SK-N-SH (cell line): ENCODE measurements at regions not wholly inside any gene's neighbourhood (a gene's known extent, or its start where the extent isn't known, plus 50 kb on each side); places are given as distances from the start of the nearest gene placed in this dataset.

ENCODE experiments used
- CTCF ChIA-PET: fragments of 300-600, 350-600 bp; formaldehyde crosslinking; extraction: SDS; loops from one replicate; lab custom pipeline; 2021; lab: Yijun Ruan, JAX
- POLR2A ChIA-PET: fragments of 350-600 bp; sonication (Branson Sonifier 250); formaldehyde crosslinking; extraction: SDS; loops from one replicate; lab custom pipeline; 2020; ENCODE audit warnings: antibody characterized with exemption, inconsistent platforms; lab: Yijun Ruan, JAX
- DNase-seq: peaks from one replicate; pipeline ENCODE4 v3.0.0; 2012
- H2AFZ ChIP-seq: fragments of 200-600 bp; sonication (generic); 2 replicates; pipeline ENCODE4 v1.8.1; 2016; ENCODE audit warnings: antibody characterized with exemption, mild to moderate bottlenecking, low read depth
- H3F3A ChIP-seq: fragments of 200-600 bp; sonication (generic); replicated peaks from 2 replicates; pipeline ENCODE3; 2016; ENCODE audit warnings: antibody characterized with exemption, mild to moderate bottlenecking; ENCODE audit not compliant: insufficient read depth
- H3K27ac ChIP-seq, 2 experiments: fragments of 200-500 bp in 1 of 2; fragments of 200-600 bp in 1 of 2; sonication (Bioruptor generic) in 1 of 2; sonication (generic), shearing (Covaris generic) in 1 of 2; 2 replicates each; pipeline versions ENCODE4 v1.5.1 to v1.6.1; 2014 to 2016; ENCODE audit warnings: low read depth in 2 of 2, inconsistent platforms in 1 of 2, low read length in 1 of 2, mild to moderate bottlenecking in 1 of 2, mixed read lengths in 1 of 2
- H3K27me3 ChIP-seq: fragments of 200-600 bp; sonication (generic), shearing (Covaris generic); 2 replicates; pipeline ENCODE4 v1.6.1; 2016; ENCODE audit warnings: mixed run types; ENCODE audit not compliant: insufficient read depth
- H3K36me3 ChIP-seq, 2 experiments: fragments of 200-500 bp in 1 of 2; fragments of 200-600 bp in 1 of 2; sonication (Bioruptor generic) in 1 of 2; sonication (generic) in 1 of 2; replicated peaks in 1 of 2; 2 replicates each; pipeline versions ENCODE3 to v1.5.1; 2014 to 2016; ENCODE audit warnings: low read length in 1 of 2, mild to moderate bottlenecking in 1 of 2; ENCODE audit not compliant: insufficient read depth in 2 of 2, control insufficient read depth in 1 of 2
- H3K4me1 ChIP-seq, 2 experiments: fragments of 200-500 bp in 1 of 2; fragments of 200-600 bp in 1 of 2; sonication (Bioruptor generic) in 1 of 2; sonication (generic), shearing (Covaris generic) in 1 of 2; 2 replicates each; pipeline versions ENCODE4 v1.5.1 to v1.6.1; 2014 to 2016; ENCODE audit warnings: low read depth in 1 of 2, low read length in 1 of 2, mixed run types in 1 of 2; ENCODE audit not compliant: insufficient read depth in 2 of 2, control insufficient read depth in 1 of 2
- H3K4me2 ChIP-seq: fragments of 200-600 bp; sonication (generic), shearing (Covaris generic); 2 replicates; pipeline ENCODE4 v1.6.1; 2017; ENCODE audit warnings: mixed run types
- H3K4me3 ChIP-seq, 2 experiments: fragments of 200-500 bp in 1 of 2; fragments of 200-600 bp in 1 of 2; sonication (Bioruptor generic) in 1 of 2; sonication (generic), shearing (Covaris generic) in 1 of 2; 2 replicates each; pipeline versions ENCODE4 v1.5.1 to v1.8.1; 2014 to 2016; ENCODE audit warnings: low read depth in 2 of 2, inconsistent platforms in 1 of 2, low read length in 1 of 2, mild to moderate bottlenecking in 1 of 2, mixed read lengths in 1 of 2, moderate library complexity in 1 of 2
- H3K79me2 ChIP-seq: fragments of 200-600 bp; sonication (generic); 2 replicates; pipeline ENCODE4 v1.8.1; 2017; ENCODE audit warnings: mild to moderate bottlenecking; ENCODE audit not compliant: insufficient read depth
- H3K9ac ChIP-seq: fragments of 200-600 bp; sonication (generic); 2 replicates; pipeline ENCODE4 v1.6.1; 2017; ENCODE audit warnings: mixed run types
- H3K9me2 ChIP-seq: fragments of 200-600 bp; sonication (generic); 2 replicates; pipeline ENCODE4 v1.6.1; 2017; ENCODE audit warnings: mixed run types
- H3K9me3 ChIP-seq: fragments of 200-600 bp; sonication (generic); 2 replicates; pipeline ENCODE4 v1.6.1; 2017; ENCODE audit warnings: mixed run types, mild to moderate bottlenecking, moderate library complexity
- H4K20me1 ChIP-seq: fragments of 200-600 bp; sonication (generic); 2 replicates; pipeline ENCODE4 v1.6.1; 2017; ENCODE audit warnings: mild to moderate bottlenecking, mixed run types; ENCODE audit not compliant: insufficient read depth
- CHD2 ChIP-seq: fragments of 150-350 bp; IDR thresholded peaks from 2 replicates; pipeline ENCODE4 v1.6.1; 2018; ENCODE audit warnings: low read length; ENCODE audit not compliant: partially characterized antibody
- EZH2phosphoT487 ChIP-seq: fragments of 200-600 bp; sonication (generic); IDR thresholded peaks from 2 replicates; pipeline ENCODE4 v1.6.1; 2017; ENCODE audit warnings: low read depth, mixed run types, mild to moderate bottlenecking, antibody characterized with exemption, moderate library complexity, borderline replicate concordance
- FOSL2 ChIP-seq: IDR thresholded peaks from 2 replicates; pipeline ENCODE4 v1.4.0; 2012; ENCODE audit warnings: low read depth, mild to moderate bottlenecking, moderate library complexity, borderline replicate concordance
- GABPA ChIP-seq: IDR thresholded peaks from 2 replicates; pipeline ENCODE4 v1.4.0; 2012; ENCODE audit warnings: low read depth, mild to moderate bottlenecking
- GATA2 ChIP-seq: sonication (generic); formaldehyde crosslinking; IDR thresholded peaks from 2 replicates; pipeline ENCODE4 v1.5.0; 2020; ENCODE audit warnings: mild to moderate bottlenecking, missing genetic modification reagents
- JUND ChIP-seq: IDR thresholded peaks from 2 replicates; pipeline ENCODE4 v1.4.0; 2012
- MAX ChIP-seq: IDR thresholded peaks from 2 replicates; pipeline ENCODE4 v1.4.0; 2012; ENCODE audit warnings: low read depth
- MXI1 ChIP-seq: IDR thresholded peaks from 2 replicates; pipeline ENCODE4 v1.6.1; 2012; ENCODE audit warnings: mild to moderate bottlenecking, low read depth, low read length, improper control_type of control experiment
- NFIC ChIP-seq: IDR thresholded peaks from 2 replicates; pipeline ENCODE4 v1.4.0; 2012; ENCODE audit warnings: borderline replicate concordance
- NRF1 ChIP-seq: IDR thresholded peaks from 2 replicates; pipeline ENCODE4 v1.6.1; 2012; ENCODE audit warnings: low read depth, mild to moderate bottlenecking, low read length
- PBX3 ChIP-seq: IDR thresholded peaks from 2 replicates; pipeline ENCODE4; 2012
- POLR2AphosphoS5 ChIP-seq: IDR thresholded peaks from 2 replicates; pipeline ENCODE4 v1.6.1; 2012; ENCODE audit warnings: low read depth, low read length
- RCOR1 ChIP-seq: fragments of 150-350 bp; IDR thresholded peaks from 2 replicates; pipeline ENCODE4 v1.6.1; 2017; ENCODE audit warnings: antibody characterized with exemption, low read length
- REST ChIP-seq: IDR thresholded peaks from 2 replicates; pipeline ENCODE4 v1.6.1; 2012; ENCODE audit warnings: mild to moderate bottlenecking, low read depth, low read length, moderate library complexity
- RFX5 ChIP-seq: IDR thresholded peaks from 2 replicates; pipeline ENCODE4 v1.6.1; 2012; ENCODE audit warnings: mild to moderate bottlenecking, improper control_type of control experiment, low read length
- SIN3A ChIP-seq: IDR thresholded peaks from 2 replicates; pipeline ENCODE4 v1.6.1; 2012; ENCODE audit warnings: low read depth, mild to moderate bottlenecking, low read length, moderate library complexity, borderline replicate concordance
- TCF12 ChIP-seq: IDR thresholded peaks from 2 replicates; pipeline ENCODE4 v1.4.0; 2012
- TEAD4 ChIP-seq: IDR thresholded peaks from 2 replicates; pipeline ENCODE4 v1.4.0; 2012; ENCODE audit warnings: mild to moderate bottlenecking, borderline replicate concordance; ENCODE audit not compliant: insufficient read depth
- USF2 ChIP-seq: fragments of 150-350 bp; IDR thresholded peaks from 2 replicates; pipeline ENCODE4 v1.6.1; 2017; ENCODE audit warnings: antibody characterized with exemption, low read length, low read depth, borderline replicate concordance
- YY1 ChIP-seq: IDR thresholded peaks from 2 replicates; pipeline ENCODE4 v1.4.0; 2012; ENCODE audit warnings: low read depth, mild to moderate bottlenecking
- ZBTB33 ChIP-seq: IDR thresholded peaks from 2 replicates; pipeline ENCODE4 v1.4.0; 2012; ENCODE audit warnings: low read depth, borderline replicate concordance
- WGBS: methylation state at CpG from one replicate; pipeline ENCODE4 v1.1.6; 2017; ENCODE audit warnings: low lambda C conversion rate; 5-methylcytosine and 5-hydroxymethylcytosine counted together

GRCh38 chr16:76768948-76769347 is 422.0 kb upstream of the MON1B start:
- no peaks in the 10 kb centered on the region for H3K9me2 ChIP-seq
- no peak overlapping the region for H3K9ac ChIP-seq
- H4K20me1 ChIP-seq: no peaks in the 10 kb centered on the region
- no peak for DNase-seq
- no peaks in the 10 kb centered on the region for H3K27me3 ChIP-seq
- POLR2A ChIA-PET: no interaction called here
- H3K36me3 ChIP-seq: no peaks in the 10 kb centered on the region
- no peaks in the 10 kb centered on the region for H3K4me1 ChIP-seq
- CTCF ChIA-PET: interaction anchor here (0.9 kb wide), 1 partner anchor 12 kb away, joined by 3 read pairs; no protein-coding TSS in a partner anchor
- no peaks in the 10 kb centered on the region for H3F3A ChIP-seq
- H2AFZ ChIP-seq: no peak overlapping the region
- no peak overlapping the region for H3K4me3 ChIP-seq
- whole genome bisulfite sequencing: 28% methylated on average over 8 of the region's 8 CpGs
- no peak overlapping the region for H3K27ac ChIP-seq
- no peaks in the 10 kb centered on the region for H3K9me3 ChIP-seq
- TF ChIP-seq MXI1 (no peak), GABPA (no peak), YY1 (no peak), FOSL2 (no peak), GATA2 (no peak), TCF12 (no peak), USF2 (no peak), CHD2 (no peak), POLR2AphosphoS5 (no peak), MAX (no peak), JUND (no peak)
- TF ChIP-seq, all 33 proteins: peak for 0
- no peaks in the 10 kb centered on the region for H3K79me2 ChIP-seq
- H3K4me2 ChIP-seq: no peak overlapping the region

- CTCF ChIA-PET: no interaction called here
- no peak for TF ChIP-seq MXI1
- TF ChIP-seq POLR2AphosphoS5: no peak
- TF ChIP-seq EZH2phosphoT487: no peak
- TF ChIP-seq RCOR1: no peak
- TF ChIP-seq TEAD4: no peak
- TF ChIP-seq CHD2: no peak
- TF ChIP-seq JUND: no peak
- no peak for TF ChIP-seq ZBTB33
- no peak for TF ChIP-seq NFIC
- TF ChIP-seq PBX3: no peak
- no peak for TF ChIP-seq RFX5
- no peak for TF ChIP-seq MAX
- TF ChIP-seq NRF1: no peak
- no peak for TF ChIP-seq GABPA
- TF ChIP-seq SIN3A: no peak
- TF ChIP-seq FOSL2: no peak
- TF ChIP-seq REST: no peak
Measured at GRCh38 chr16:76771216-76771615, 419.8 kb upstream of the MON1B start.

More at GRCh38 chr16:76771216-76771615, 419.8 kb upstream of the MON1B start:
- Histone ChIP-seq H3K9ac (no peak overlapping the region), H3K27me3 (no peaks in the 10 kb centered on the region), H3K4me2 (no peak overlapping the region), H3K36me3 (no peaks in the 10 kb centered on the region), H3K27ac (no peak overlapping the region), H3F3A (no peaks in the 10 kb centered on the region), H3K79me2 (no peaks in the 10 kb centered on the region), H3K9me3 (no peaks in the 10 kb centered on the region), H2AFZ (no peak overlapping the region), H3K4me3 (no peak overlapping the region), H3K4me1 (no peaks in the 10 kb centered on the region), H3K9me2 (no peaks in the 10 kb centered on the region), H4K20me1 (no peaks in the 10 kb centered on the region)
- WGBS: 26% methylated on average over 1 of the region's 1 CpG
- POLR2A ChIA-PET: no interaction called here
- DNase-seq: no peak
